ENCODE measurements at regions not wholly inside any gene's neighbourhood (a gene's known extent, or its start where the extent isn't known, plus 50 kb on each side); places are given as distances from the start of the nearest gene placed in this dataset.

DNA sequence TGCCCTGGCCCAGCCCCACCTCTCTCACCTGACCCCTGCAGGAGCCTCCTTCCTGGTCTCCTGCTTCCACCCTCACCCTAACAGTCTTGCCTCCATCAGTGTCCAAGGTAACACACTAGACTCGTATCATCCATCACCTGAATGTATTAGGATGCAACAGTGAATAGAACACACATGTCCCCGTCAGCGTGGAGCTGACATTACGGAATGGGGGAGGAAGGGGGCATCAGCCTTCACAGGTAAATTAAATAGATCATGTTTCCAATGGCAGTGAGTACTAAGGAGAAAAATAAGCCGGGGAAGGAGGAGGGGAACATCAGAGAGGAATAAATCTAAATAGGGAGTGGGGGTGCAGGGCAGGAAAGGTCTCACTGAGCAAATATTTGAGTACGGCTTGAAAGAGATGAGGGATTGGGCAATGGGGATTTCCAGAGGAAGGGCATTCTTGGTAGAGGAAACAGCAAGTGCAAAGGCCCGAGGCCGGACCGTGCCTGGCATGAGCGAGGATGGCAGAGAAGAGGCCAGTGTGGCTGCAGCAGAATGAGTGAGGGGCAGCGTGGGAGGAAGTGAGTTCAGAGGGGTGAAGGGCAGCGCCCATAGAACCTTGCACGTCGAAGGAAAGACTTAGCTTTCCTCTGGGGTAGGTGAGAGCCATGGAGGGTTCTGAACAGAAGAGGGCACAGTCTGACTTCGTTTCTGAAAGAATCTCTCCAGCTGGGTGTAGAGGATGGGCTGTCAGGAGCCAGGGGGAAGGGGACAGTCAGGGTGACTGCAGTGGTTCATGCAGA lies 110.1 kb upstream of the PTPN1 start:
- H3K27ac ChIP-seq (ENCODE audit: low read length) = no peak overlapping the region
- no peak overlapping the region for H3K4me3 ChIP-seq (ENCODE audit: low read length)
- H3K9me3 ChIP-seq (ENCODE audit: insufficient read depth, low read length) = no peaks in the 10 kb centered on the region
- no peak overlapping the region for H2AFZ ChIP-seq (ENCODE audit: low read depth, low read length)
- no peaks in the 10 kb centered on the region for H3K36me3 ChIP-seq (replicated peaks; ENCODE audit: low read depth, low read length)
- no peaks in the 10 kb centered on the region for H4K20me1 ChIP-seq (ENCODE audit: insufficient read depth, low read length)
- H3K4me2 ChIP-seq (ENCODE audit: low read length) = no peak overlapping the region
- peaks cover 23% of the 10 kb centered on the region for H3K27me3 ChIP-seq (ENCODE audit: low read depth, low read length)
- no peak overlapping the region for H3K9ac ChIP-seq (ENCODE audit: low read length)
- peaks cover under 1% of the 10 kb centered on the region for H3K4me1 ChIP-seq (ENCODE audit: low read length)
- TF ChIP-seq, protein P1, sequence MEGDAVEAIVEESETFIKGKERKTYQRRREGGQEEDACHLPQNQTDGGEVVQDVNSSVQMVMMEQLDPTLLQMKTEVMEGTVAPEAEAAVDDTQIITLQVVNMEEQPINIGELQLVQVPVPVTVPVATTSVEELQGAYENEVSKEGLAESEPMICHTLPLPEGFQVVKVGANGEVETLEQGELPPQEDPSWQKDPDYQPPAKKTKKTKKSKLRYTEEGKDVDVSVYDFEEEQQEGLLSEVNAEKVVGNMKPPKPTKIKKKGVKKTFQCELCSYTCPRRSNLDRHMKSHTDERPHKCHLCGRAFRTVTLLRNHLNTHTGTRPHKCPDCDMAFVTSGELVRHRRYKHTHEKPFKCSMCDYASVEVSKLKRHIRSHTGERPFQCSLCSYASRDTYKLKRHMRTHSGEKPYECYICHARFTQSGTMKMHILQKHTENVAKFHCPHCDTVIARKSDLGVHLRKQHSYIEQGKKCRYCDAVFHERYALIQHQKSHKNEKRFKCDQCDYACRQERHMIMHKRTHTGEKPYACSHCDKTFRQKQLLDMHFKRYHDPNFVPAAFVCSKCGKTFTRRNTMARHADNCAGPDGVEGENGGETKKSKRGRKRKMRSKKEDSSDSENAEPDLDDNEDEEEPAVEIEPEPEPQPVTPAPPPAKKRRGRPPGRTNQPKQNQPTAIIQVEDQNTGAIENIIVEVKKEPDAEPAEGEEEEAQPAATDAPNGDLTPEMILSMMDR (IDR thresholded peaks at IDR 0.05; ENCODE audit: low read depth, low read length) = no peak
- TF ChIP-seq EZH2phosphoT487 (IDR thresholded peaks at IDR 0.05; ENCODE audit: low read depth) = no peak
- no peaks in the 10 kb centered on the region for H3K79me2 ChIP-seq (ENCODE audit: low read length)

DNA sequence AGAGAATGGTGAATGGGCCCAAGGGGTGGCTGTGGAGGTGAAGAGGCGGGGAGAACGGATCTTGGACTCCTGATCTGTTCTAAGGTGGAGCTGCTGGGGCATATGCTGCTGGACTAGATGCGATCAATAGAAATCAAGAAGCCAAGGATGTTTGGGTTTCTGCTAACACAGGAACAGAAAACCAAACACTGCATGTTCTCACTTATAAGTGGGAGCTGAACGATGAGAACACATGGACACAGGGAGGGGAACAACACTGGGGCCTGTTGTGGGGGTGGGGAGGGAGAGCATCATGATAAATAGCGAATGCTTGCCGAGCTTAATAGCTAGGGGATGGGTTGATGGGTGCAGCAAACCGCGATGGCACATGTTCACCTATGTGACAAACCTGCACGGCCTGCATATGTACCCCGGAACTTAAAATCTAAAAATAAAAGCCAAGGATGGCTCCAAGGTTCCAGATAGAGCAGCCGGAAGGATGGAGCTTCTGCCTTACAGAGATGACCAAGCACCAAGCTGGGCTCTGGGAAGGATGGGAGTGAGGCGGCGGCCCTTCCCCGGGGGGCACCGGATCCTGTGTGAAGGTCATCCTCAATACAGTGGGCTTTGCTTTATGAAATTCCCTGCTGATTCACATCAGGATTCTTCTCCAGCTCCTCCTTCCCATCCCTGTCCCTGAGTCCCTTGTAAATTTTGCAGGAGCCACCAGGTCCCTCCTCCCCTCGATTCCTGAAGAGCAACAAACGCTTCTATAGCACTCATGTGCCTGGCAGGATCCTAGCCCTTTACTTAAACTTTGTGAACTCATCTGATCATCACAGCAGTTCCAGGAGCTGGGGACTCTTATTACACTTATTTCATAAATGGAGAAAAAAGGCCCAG lies 109.2 kb upstream of the PTPN1 start:
- no peaks in the 10 kb centered on the region for H3K4me1 ChIP-seq (ENCODE audit: low read length)

DNA sequence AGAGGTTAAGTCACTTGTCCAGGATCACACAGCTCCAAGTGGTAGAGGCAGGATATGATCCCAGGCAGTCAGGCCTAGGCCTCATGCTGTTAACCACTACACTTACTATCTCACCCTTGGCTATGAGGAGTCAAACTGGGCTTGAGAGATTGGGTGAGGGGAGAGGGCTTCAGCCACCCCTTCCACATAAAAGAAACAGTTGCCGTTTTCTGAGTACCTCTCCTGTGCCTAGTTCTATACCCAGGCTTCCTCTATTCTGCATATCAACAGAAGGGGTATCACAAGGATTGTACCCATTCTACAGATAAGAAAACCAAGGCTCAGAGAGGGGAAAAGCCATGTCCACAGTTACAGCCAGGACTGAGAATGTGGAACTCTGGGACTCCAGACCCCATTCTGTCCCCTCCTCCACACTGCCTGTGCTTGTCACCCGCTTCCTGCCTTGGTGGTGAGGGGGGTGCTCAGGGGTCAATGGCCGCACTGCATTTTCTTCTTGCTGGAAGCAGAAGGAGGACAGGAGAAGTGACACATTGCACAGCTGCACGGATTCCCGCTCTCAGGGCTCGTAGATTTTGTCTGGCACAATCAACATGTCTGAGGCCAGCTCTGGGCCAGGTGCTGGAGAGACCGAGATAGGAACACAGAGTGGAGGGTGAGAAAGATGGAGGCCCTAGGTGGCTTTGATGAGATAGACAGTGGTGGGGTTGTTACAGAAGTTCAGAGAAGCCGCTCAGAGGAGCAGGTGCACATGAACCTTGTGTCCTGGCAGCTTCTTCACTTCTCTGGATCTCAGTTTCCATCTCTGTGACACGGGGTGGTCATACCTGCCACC lies 108.4 kb upstream of the PTPN1 start:
- no peak for TF ChIP-seq EZH2phosphoT487 (IDR thresholded peaks at IDR 0.05; ENCODE audit: low read depth)
- TF ChIP-seq, protein P1 (IDR thresholded peaks at IDR 0.05; ENCODE audit: low read depth, low read length) = no peak

More for the DNA sequence above, 109.2 kb upstream of the PTPN1 start:
- peaks cover 28% of the 10 kb centered on the region for H3K27me3 ChIP-seq (ENCODE audit: low read depth, low read length)
- H3K27ac ChIP-seq (ENCODE audit: low read length) = no peak overlapping the region
- no peaks in the 10 kb centered on the region for H4K20me1 ChIP-seq (ENCODE audit: insufficient read depth, low read length)
- no peak overlapping the region for H3K4me3 ChIP-seq (ENCODE audit: low read length)
- no peak overlapping the region for H2AFZ ChIP-seq (ENCODE audit: low read depth, low read length)
- no peak overlapping the region for H3K9ac ChIP-seq (ENCODE audit: low read length)
- H3K36me3 ChIP-seq (replicated peaks; ENCODE audit: low read depth, low read length) = no peaks in the 10 kb centered on the region
- no peaks in the 10 kb centered on the region for H3K79me2 ChIP-seq (ENCODE audit: low read length)
- TF ChIP-seq, protein P1 (IDR thresholded peaks at IDR 0.05; ENCODE audit: low read depth, low read length) = no peak
- no peaks in the 10 kb centered on the region for H3K9me3 ChIP-seq (ENCODE audit: insufficient read depth, low read length)
- H3K4me2 ChIP-seq (ENCODE audit: low read length) = no peak overlapping the region

More for the DNA sequence above, 108.4 kb upstream of the PTPN1 start:
- H3K4me1 ChIP-seq (ENCODE audit: low read length) = no peaks in the 10 kb centered on the region
- no peak overlapping the region for H3K9ac ChIP-seq (ENCODE audit: low read length)
- H2AFZ ChIP-seq (ENCODE audit: low read depth, low read length) = no peak overlapping the region
- H3K36me3 ChIP-seq (replicated peaks; ENCODE audit: low read depth, low read length) = no peaks in the 10 kb centered on the region
- H4K20me1 ChIP-seq (ENCODE audit: insufficient read depth, low read length) = no peaks in the 10 kb centered on the region
- H3K4me2 ChIP-seq (ENCODE audit: low read length) = no peak overlapping the region
- no peaks in the 10 kb centered on the region for H3K9me3 ChIP-seq (ENCODE audit: insufficient read depth, low read length)
- no peaks in the 10 kb centered on the region for H3K79me2 ChIP-seq (ENCODE audit: low read length)
- H3K4me3 ChIP-seq (ENCODE audit: low read length) = no peak overlapping the region
- H3K27me3 ChIP-seq (ENCODE audit: low read depth, low read length) = peaks cover 28% of the 10 kb centered on the region
- H3K27ac ChIP-seq (ENCODE audit: low read length) = no peak overlapping the region
